Activated gamma-delta T cell treated with Interleukin-2 at 50 U/mL for 16 hours (primary cell): ENCODE measurements at regions not wholly inside any gene's neighbourhood (a gene's known extent, or its start where the extent isn't known, plus 50 kb on each side); places are given as distances from the start of the nearest gene placed in this dataset.

Experiments
- DNase-seq: peaks from one replicate; pipeline ENCODE4 v3.0.0-alpha.2; 2020

GRCh38 chr11:127105593-127106541, 105.3 kb upstream of the KIRREL3 start:
- no peak for DNase-seq

- no peak for DNase-seq
Observed at GRCh38 chr11:127103586-127104388, 103.2 kb upstream of the KIRREL3 start.

GRCh38 chr11:127098684-127099083, 98.1 kb upstream of the KIRREL3 start:
- DNase-seq, result no peak

- no peak for DNase-seq
Observed at GRCh38 chr11:127080735-127081134, 80.2 kb upstream of the KIRREL3 start.

GRCh38 chr11:127075758-127076157, 75.2 kb upstream of the KIRREL3 start:
- DNase-seq, result no peak

GRCh38 chr11:127074151-127074761, 73.7 kb upstream of the KIRREL3 start:
- no peak for DNase-seq

GRCh38 chr11:127073621-127074020, 73.1 kb upstream of the KIRREL3 start:
- DNase-seq, result no peak

- no peak for DNase-seq
Observed at GRCh38 chr11:127071606-127072005, 71.0 kb upstream of the KIRREL3 start.

GRCh38 chr11:127070808-127071207, 70.2 kb upstream of the KIRREL3 start:
- no peak for DNase-seq

- no peak for DNase-seq
Observed at GRCh38 chr11:127066401-127067090, 66.0 kb upstream of the KIRREL3 start.

- DNase-seq, result no peak
Observed at GRCh38 chr11:127063241-127063640, 62.7 kb upstream of the KIRREL3 start.

GRCh38 chr11:127061947-127062346, 61.4 kb upstream of the KIRREL3 start:
- DNase-seq, result no peak

- DNase-seq, result no peak
Observed at GRCh38 chr11:127059750-127060149, 59.2 kb upstream of the KIRREL3 start.

- no peak for DNase-seq
Observed at GRCh38 chr11:127059286-127059685, 58.7 kb upstream of the KIRREL3 start.

- DNase-seq, result no peak
Observed at GRCh38 chr11:127058524-127058923, 58.0 kb upstream of the KIRREL3 start.

GRCh38 chr11:127057126-127057525, 56.6 kb upstream of the KIRREL3 start:
- no peak for DNase-seq

GRCh38 chr11:127056338-127056971, 55.9 kb upstream of the KIRREL3 start:
- DNase-seq, result no peak

GRCh38 chr11:127055236-127055635, 54.7 kb upstream of the KIRREL3 start:
- no peak for DNase-seq

GRCh38 chr11:127054153-127054552, 53.6 kb upstream of the KIRREL3 start:
- no peak for DNase-seq

- DNase-seq, result no peak
Observed at GRCh38 chr11:127052404-127052803, 51.8 kb upstream of the KIRREL3 start.
